ENCODE measurements at regions not wholly inside any gene's neighbourhood (a gene's known extent, or its start where the extent isn't known, plus 50 kb on each side); places are given as distances from the start of the nearest gene placed in this dataset.
"Not testable (repeated sequence)": the region's sequence is repeated elsewhere in the genome, so short reads cannot be mapped to it uniquely, and the experiment has no call there.

DNA sequence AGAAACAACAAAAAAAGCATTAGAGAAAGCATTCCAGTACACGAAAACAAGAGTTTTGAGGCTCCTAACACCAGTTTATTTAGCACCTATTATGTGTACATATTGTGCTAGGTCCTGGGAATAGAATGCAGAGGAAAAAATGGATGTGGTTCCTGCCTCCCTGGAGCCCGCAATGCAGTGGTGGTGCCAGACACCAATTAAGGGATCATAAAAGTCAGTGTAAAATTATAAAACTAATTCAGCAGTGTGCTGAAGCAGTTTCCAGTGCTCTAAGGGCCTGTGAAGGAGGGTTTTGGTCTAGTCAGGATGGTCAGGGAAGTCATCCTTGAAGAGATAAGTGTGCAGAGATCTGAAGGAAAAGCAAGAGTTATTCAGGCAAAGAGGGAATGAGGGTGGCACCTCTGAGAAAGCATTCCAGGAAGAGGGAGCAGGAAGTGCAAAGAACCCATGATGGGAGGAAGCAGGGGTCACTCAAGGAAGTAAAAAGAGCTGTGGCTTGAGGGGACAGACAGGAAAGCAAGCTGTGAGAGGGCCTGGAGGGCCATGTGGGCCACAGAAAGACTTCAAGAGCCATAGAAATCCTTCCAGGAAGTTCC is 65.2 kb upstream of the IFNLR1 start:
- 87% methylated on average over 2 of the region's 2 CpGs for WGBS
- Histone ChIP-seq H3K27me3 (ENCODE audit: control insufficient read depth, insufficient read depth) (no peaks in the 10 kb centered on the region), H3K9me3 (ENCODE audit: control insufficient read depth, low read length) (no peaks in the 10 kb centered on the region), H3K4me1 (ENCODE audit: control insufficient read depth, insufficient read depth, low read length) (no peaks in the 10 kb centered on the region), H3K27ac (ENCODE audit: low read length) (no peak overlapping the region), H3K4me3 (ENCODE audit: low read length) (no peak overlapping the region)
- intact Hi-C loops (cut with DNase I) = no loop called here
- no peak for DNase-seq
- ATAC-seq = no peak

DNA sequence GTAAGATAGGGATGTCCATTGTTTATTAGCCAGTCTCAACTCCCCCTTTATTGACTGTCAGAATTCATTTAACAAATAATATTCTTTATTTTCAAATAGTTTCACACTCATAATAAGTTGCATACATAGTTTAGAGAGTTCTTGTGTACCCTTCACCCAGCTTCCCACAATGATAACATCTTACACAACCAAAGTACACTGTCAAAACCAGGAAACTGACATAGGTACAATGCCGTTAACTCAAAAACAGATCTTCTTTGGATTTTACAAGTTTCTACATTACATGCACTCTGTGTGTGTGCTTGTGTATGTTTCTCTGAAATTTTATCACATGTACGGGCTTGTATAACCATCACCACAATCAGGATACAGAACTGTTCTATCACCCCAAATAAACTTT is 64.4 kb upstream of the IFNLR1 start:
- ATAC-seq (no peak), DNase-seq (no peak)
- H3K27me3 ChIP-seq (ENCODE audit: control insufficient read depth, insufficient read depth) = no peaks in the 10 kb centered on the region
- no peak overlapping the region for H3K27ac ChIP-seq (ENCODE audit: low read length)
- no peaks in the 10 kb centered on the region for H3K4me1 ChIP-seq (ENCODE audit: control insufficient read depth, insufficient read depth, low read length)
- intact Hi-C loops (cut with DNase I) = no loop called here
- H3K9me3 ChIP-seq (ENCODE audit: control insufficient read depth, low read length) = no peaks in the 10 kb centered on the region
- H3K4me3 ChIP-seq (ENCODE audit: low read length) = no peak overlapping the region
- WGBS = 93% methylated on average over 2 of the region's 2 CpGs

GRCh38 chr1:24250791-24251190 is 63.7 kb upstream of the IFNLR1 start:
- no peak overlapping the region for H3K27ac ChIP-seq (ENCODE audit: low read length)
- 89% methylated on average over 2 of the region's 2 CpGs for WGBS
- no peaks in the 10 kb centered on the region for H3K27me3 ChIP-seq (ENCODE audit: control insufficient read depth, insufficient read depth)
- DNase-seq = no peak
- no peak for ATAC-seq
- H3K9me3 ChIP-seq (ENCODE audit: control insufficient read depth, low read length) = no peaks in the 10 kb centered on the region
- no peaks in the 10 kb centered on the region for H3K4me1 ChIP-seq (ENCODE audit: control insufficient read depth, insufficient read depth, low read length)
- H3K4me3 ChIP-seq (ENCODE audit: low read length) = no peak overlapping the region
- intact Hi-C loops (cut with DNase I) = no loop called here

- Histone ChIP-seq H3K9me3 (ENCODE audit: control insufficient read depth, low read length) (no peaks in the 10 kb centered on the region), H3K27ac (ENCODE audit: low read length) (no peak overlapping the region), H3K4me1 (ENCODE audit: control insufficient read depth, insufficient read depth, low read length) (no peaks in the 10 kb centered on the region), H3K4me3 (ENCODE audit: low read length) (no peak overlapping the region), H3K27me3 (ENCODE audit: control insufficient read depth, insufficient read depth) (no peaks in the 10 kb centered on the region)
- ATAC-seq (no peak), DNase-seq (no peak)
- intact Hi-C loops (cut with DNase I) = no loop called here
- 88% methylated on average over 2 of the region's 2 CpGs for WGBS
These were observed 63.1 kb upstream of the IFNLR1 start for GRCh38 chr1:24250224-24250623.

DNA sequence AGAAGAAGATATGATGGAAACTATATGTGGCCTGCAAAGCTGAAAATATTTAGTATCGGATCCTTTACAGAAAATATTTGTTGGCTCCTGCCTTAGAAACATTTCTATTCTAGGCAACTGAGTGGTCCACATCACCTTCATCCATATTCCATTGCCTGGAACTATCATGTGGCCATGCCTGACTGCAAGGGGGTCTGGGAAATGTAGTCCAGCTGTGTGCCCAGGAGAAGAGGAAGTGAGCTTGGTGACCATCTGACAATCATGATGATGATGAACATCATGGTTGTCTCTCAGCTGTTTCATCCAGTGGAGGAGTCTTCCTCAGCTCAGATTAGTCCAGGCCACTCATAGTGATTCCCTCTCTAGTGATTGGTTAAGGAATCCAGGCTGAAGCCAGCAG is 61.8 kb upstream of the IFNLR1 start:
- Histone ChIP-seq H3K4me3 (ENCODE audit: low read length) (no peak overlapping the region), H3K27ac (ENCODE audit: low read length) (no peak overlapping the region), H3K27me3 (ENCODE audit: control insufficient read depth, insufficient read depth) (no peaks in the 10 kb centered on the region), H3K4me1 (ENCODE audit: control insufficient read depth, insufficient read depth, low read length) (no peaks in the 10 kb centered on the region), H3K9me3 (ENCODE audit: control insufficient read depth, low read length) (no peaks in the 10 kb centered on the region)
- 91% methylated on average over 1 of the region's 1 CpG for WGBS
- no peak for DNase-seq
- intact Hi-C loops (cut with DNase I) = no loop called here
- no peak for ATAC-seq

- H3K4me3 ChIP-seq (ENCODE audit: low read length); ATAC-seq; H3K9me3 ChIP-seq (ENCODE audit: control insufficient read depth, low read length); DNase-seq; H3K27me3 ChIP-seq (ENCODE audit: control insufficient read depth, insufficient read depth); intact Hi-C loops (cut with DNase I); H3K27ac ChIP-seq (ENCODE audit: low read length); H3K4me1 ChIP-seq (ENCODE audit: control insufficient read depth, insufficient read depth, low read length): not testable (repeated sequence)
- WGBS = 73% methylated on average over 7 of the region's 7 CpGs
These were observed 60.2 kb upstream of the IFNLR1 start for GRCh38 chr1:24247337-24247736.

DNA sequence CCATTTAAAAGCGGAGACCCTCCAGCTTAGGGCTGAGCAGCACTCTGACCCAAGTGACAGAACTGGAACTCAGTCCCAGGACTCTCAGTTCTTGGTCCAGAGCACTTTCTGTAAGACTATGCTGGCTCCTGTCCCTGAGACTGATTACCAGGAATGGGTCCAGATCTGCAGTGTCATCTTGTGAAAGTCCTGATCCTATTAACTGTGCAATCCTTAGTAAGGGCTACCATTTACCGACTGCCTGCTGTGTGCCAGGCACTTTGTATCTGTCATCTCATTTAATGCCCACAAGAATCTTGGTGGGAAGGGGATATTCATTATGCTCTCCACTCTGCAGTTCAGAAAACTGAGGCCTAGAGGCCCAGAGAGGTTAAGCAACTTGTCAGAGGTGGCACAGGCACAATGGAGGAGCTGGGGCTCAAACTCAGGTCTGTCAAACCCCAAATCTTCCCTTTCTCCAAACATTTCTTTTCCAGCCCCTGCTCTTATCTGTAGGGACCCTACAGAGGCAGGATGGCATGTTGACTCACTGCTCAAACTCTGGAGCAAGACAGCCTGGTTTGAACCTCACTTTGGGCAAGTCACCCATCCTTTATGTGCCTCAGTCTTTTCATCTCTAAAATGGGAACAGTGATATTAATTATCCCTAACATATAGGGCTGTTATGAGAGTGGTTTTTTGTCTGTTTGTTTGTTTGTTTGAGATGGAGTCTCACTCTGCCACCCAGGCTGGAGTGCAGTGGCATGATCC is 57.6 kb upstream of the IFNLR1 start:
- intact Hi-C loops (cut with DNase I) = no loop called here
- Histone ChIP-seq H3K27ac (ENCODE audit: low read length) (no peak overlapping the region), H3K9me3 (ENCODE audit: control insufficient read depth, low read length) (no peaks in the 10 kb centered on the region), H3K4me3 (ENCODE audit: low read length) (no peak overlapping the region), H3K27me3 (ENCODE audit: control insufficient read depth, insufficient read depth) (no peaks in the 10 kb centered on the region), H3K4me1 (ENCODE audit: control insufficient read depth, insufficient read depth, low read length) (no peaks in the 10 kb centered on the region)
- DNase-seq (no peak), ATAC-seq (no peak)
- 84% methylated on average over 2 of the region's 2 CpGs for WGBS

- 80% methylated on average over 8 of the region's 8 CpGs for WGBS
These were observed 50.8 kb upstream of the IFNLR1 start for GRCh38 chr1:24237750-24238395.

DNA sequence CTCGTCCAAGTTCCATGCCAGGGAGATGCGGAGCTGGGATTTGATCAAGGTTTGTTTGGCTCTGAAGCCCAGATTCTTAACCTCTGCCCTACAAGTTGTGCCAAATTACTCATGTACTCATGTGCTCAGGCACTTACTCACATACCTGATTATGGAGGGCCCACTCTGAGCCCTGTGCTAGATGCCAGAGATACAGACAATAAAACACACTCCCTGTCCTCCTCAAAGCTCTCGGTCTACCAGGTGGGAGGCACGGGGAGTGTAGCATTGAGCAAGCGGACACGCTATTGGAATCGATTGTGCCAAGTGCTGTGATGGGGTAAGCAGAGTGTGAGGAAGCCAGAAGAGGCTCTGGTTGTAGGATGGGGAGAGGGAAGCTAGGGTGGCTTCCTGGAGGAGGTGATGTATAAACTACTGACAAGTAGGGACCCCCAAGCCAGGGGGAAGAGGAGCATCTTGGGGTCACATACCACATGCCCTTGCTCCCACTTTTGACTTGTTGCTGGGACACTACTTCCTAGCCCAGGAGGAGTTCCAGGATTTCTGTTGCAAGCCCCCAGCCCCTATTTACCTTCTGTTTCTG is 49.8 kb upstream of the IFNLR1 start:
- no peaks in the 10 kb centered on the region for H3K27me3 ChIP-seq (ENCODE audit: control insufficient read depth, insufficient read depth)
- no peaks in the 10 kb centered on the region for H3K4me1 ChIP-seq (ENCODE audit: control insufficient read depth, insufficient read depth, low read length)
- H3K4me3 ChIP-seq (ENCODE audit: low read length) = no peak overlapping the region
- DNase-seq (no peak), ATAC-seq (peak; percentile 68 to 79)
- intact Hi-C loops (cut with DNase I) = no loop called here
- no peaks in the 10 kb centered on the region for H3K9me3 ChIP-seq (ENCODE audit: control insufficient read depth, low read length)
- 50% methylated on average over 7 of the region's 7 CpGs for WGBS
- H3K27ac ChIP-seq (ENCODE audit: low read length) = no peak overlapping the region

More at GRCh38 chr1:24237750-24238395, 50.8 kb upstream of the IFNLR1 start:
- Histone ChIP-seq H3K4me1 (ENCODE audit: control insufficient read depth, insufficient read depth, low read length) (no peaks in the 10 kb centered on the region), H3K27ac (ENCODE audit: low read length) (no peak overlapping the region), H3K9me3 (ENCODE audit: control insufficient read depth, low read length) (no peaks in the 10 kb centered on the region), H3K27me3 (ENCODE audit: control insufficient read depth, insufficient read depth) (no peaks in the 10 kb centered on the region), H3K4me3 (ENCODE audit: low read length) (no peak overlapping the region)
- intact Hi-C loops (cut with DNase I) = no loop called here
- no peak for DNase-seq
- no peak for ATAC-seq

Measured in right cardiac atrium (tissue), 5 donors.